HepG2 (cell line): ENCODE measurements at regions not wholly inside any gene's neighbourhood (a gene's known extent, or its start where the extent isn't known, plus 50 kb on each side); places are given as distances from the start of the nearest gene placed in this dataset.

Experiments
- ATAC-seq: fragments of 200-7000 bp; cut with Tn5 transposase; 3 replicates; pipeline ENCODE4 v1.9.1; 2020; ENCODE audit warnings: mild to moderate bottlenecking, moderate library complexity
- BruUV-seq: library from RNA; stranded (reverse); fragments of 400-500 nt; replicated peaks from 2 replicates; lab custom pipeline; 2021; lab: Mats Ljungman, UMichigan
- CTCF ChIA-PET: fragments of 300-600 bp; formaldehyde crosslinking; extraction: SDS; loops from one replicate; lab custom pipeline; 2021; ENCODE audit warnings: low total read pairs, inconsistent platforms, low intra/inter-chr PET ratio; lab: Yijun Ruan, JAX
- POLR2A ChIA-PET: fragments of 350-600 bp; sonication (Branson Sonifier 250); formaldehyde crosslinking; loops from one replicate; lab custom pipeline; 2020; ENCODE audit warnings: antibody characterized with exemption, inconsistent platforms; lab: Yijun Ruan, JAX
- DNase-seq: peaks from one replicate; pipeline ENCODE4 v3.0.0-alpha.2; 2015; ENCODE audit warnings: low spot score
- FAIRE-seq: peaks from 3 replicates; lab custom pipeline; 2011; peaks lifted over from hg19 to GRCh38; lab: Jason Lieb, UNC
- H2AFZ ChIP-seq: one replicate; pipeline ENCODE4 v1.6.1; 2011; ENCODE audit warnings: low read length, inconsistent platforms
- H3K27ac ChIP-seq: fragments of 300-600 bp; 3 replicates; pipeline ENCODE4 v1.8.0; 2011; ENCODE audit warnings: mixed run types, mild to moderate bottlenecking, mixed read lengths, low read length, inconsistent platforms; ENCODE audit not compliant: insufficient read depth; ENCODE audit errors: extremely low read length
- H3K27me3 ChIP-seq, 2 experiments: fragments of 200-600 bp in 1 of 2; 2 replicates in 1 of 2; 3 replicates in 1 of 2; pipeline versions ENCODE4 v1.6.0 to v1.8.0; 2011; ENCODE audit warnings: low read length in 2 of 2, mild to moderate bottlenecking in 2 of 2, moderate library complexity in 2 of 2, inconsistent platforms in 1 of 2; ENCODE audit not compliant: insufficient read depth in 2 of 2, control insufficient read depth in 1 of 2
- H3K36me3 ChIP-seq, 2 experiments: fragments of 200-600 bp in 1 of 2; replicated peaks in 1 of 2; 2 replicates in 1 of 2; 3 replicates in 1 of 2; pipeline versions ENCODE4 v1.5.1 to v1.8.0; 2011; ENCODE audit warnings: low read length in 2 of 2, inconsistent platforms in 1 of 2; ENCODE audit not compliant: insufficient read depth in 2 of 2, control insufficient read depth in 1 of 2
- H3K4me1 ChIP-seq: 2 replicates; pipeline ENCODE4 v1.5.1; 2012; ENCODE audit warnings: low read length, inconsistent platforms; ENCODE audit not compliant: insufficient read depth
- H3K4me2 ChIP-seq: 2 replicates; pipeline ENCODE4 v1.6.0; 2011; ENCODE audit warnings: low read depth, low read length, inconsistent platforms
- H3K4me3 ChIP-seq, 3 experiments: fragments of 200-600 bp in 1 of 3; sonication (generic), shearing (Covaris generic) in 1 of 3; replicated peaks in 1 of 3; 2 replicates each; pipeline ENCODE4 v1.5.1; 2011 to 2016; ENCODE audit warnings: low read length in 3 of 3, inconsistent platforms in 2 of 3, low read depth in 2 of 3, mild to moderate bottlenecking in 2 of 3, control low read depth in 1 of 3, mixed read lengths in 1 of 3; ENCODE audit not compliant: insufficient read depth in 1 of 3
- H3K79me2 ChIP-seq: one replicate; pipeline ENCODE4 v1.6.1; 2011; ENCODE audit warnings: low read length, inconsistent platforms; ENCODE audit not compliant: insufficient read depth
- H3K9ac ChIP-seq: 2 replicates; pipeline ENCODE4 v1.6.0; 2011; ENCODE audit warnings: mild to moderate bottlenecking, low read depth, low read length, inconsistent platforms; ENCODE audit not compliant: insufficient read depth
- H3K9me3 ChIP-seq: 2 replicates; pipeline ENCODE4 v1.5.1; 2012; ENCODE audit warnings: mild to moderate bottlenecking, low read length
- H4K20me1 ChIP-seq: 2 replicates; pipeline ENCODE4 v1.6.0; 2011; ENCODE audit warnings: inconsistent platforms, mild to moderate bottlenecking, low read length, moderate library complexity; ENCODE audit not compliant: insufficient read depth
- NAIF1 ChIP-seq: sonication (generic); formaldehyde crosslinking; IDR thresholded peaks from 2 replicates; pipeline ENCODE4 v1.5.0; 2020; ENCODE audit warnings: mild to moderate bottlenecking, missing genetic modification reagents, borderline replicate concordance
- RXRA ChIP-seq: sonication (generic); formaldehyde crosslinking; IDR thresholded peaks from 2 replicates; pipeline ENCODE4 v1.5.1; 2020; ENCODE audit warnings: missing genetic modification reagents
- ZNF362 ChIP-seq: sonication (generic); formaldehyde crosslinking; IDR thresholded peaks from 2 replicates; pipeline ENCODE4 v1.4.0; 2020; ENCODE audit warnings: missing genetic modification reagents, mild to moderate bottlenecking, borderline replicate concordance
- ZNF770 ChIP-seq: sonication (generic); formaldehyde crosslinking; IDR thresholded peaks from 2 replicates; pipeline ENCODE4 v1.5.0; 2020; ENCODE audit warnings: mild to moderate bottlenecking, missing genetic modification reagents
- ZSCAN22 ChIP-seq: sonication (generic); formaldehyde crosslinking; IDR thresholded peaks from 2 replicates; pipeline ENCODE4 v1.4.0; 2020; ENCODE audit warnings: mild to moderate bottlenecking, missing genetic modification reagents
- WGBS: methylation state at CpG from one replicate; pipeline ENCODE4 v1.1.6; 2017; ENCODE audit warnings: low lambda C conversion rate; 5-methylcytosine and 5-hydroxymethylcytosine counted together
- in situ Hi-C: cut with HindIII; loops from 2 replicates; pipeline ENCODE4 v1.10.0; 2017; ENCODE audit warnings: low pct_unique_long_range_greater_than_20kb; ENCODE audit not compliant: extremely low pct_ligation_motif_present
- intact Hi-C: fragments of 100-400 bp; cut with micrococcal nuclease; formaldehyde crosslinking; loops from one replicate; pipeline ENCODE4 v1.10.0; 2022; ENCODE audit not compliant: unreplicated experiment

- no peak for TF ChIP-seq RXRA (CRISPR knock-in tag)
Measured at GRCh38 chr3:48084929-48085328, 68.7 kb upstream of the MAP4 start (continued).

GRCh38 chr3:48084170-48084569 is 68.0 kb upstream of the MAP4 start:
- Histone ChIP-seq H3K27ac (peak overlapping the region; percentile 27), H3K9ac (no peak overlapping the region), H2AFZ (no peak overlapping the region), H3K27me3 (no peaks in the 10 kb centered on the region; a peak in 2 of 5 replicates), H3K79me2 (peaks cover 79% of the 10 kb centered on the region), H3K4me2 (no peak overlapping the region), H3K4me1 (peaks cover 45% of the 10 kb centered on the region), H3K4me3 (no peak overlapping the region), H3K9me3 (no peaks in the 10 kb centered on the region), H3K36me3 (peaks cover 0 to 4% of the 10 kb centered on the region in 2 experiments; a peak in 2 of 5 replicates), H4K20me1 (peaks cover 26% of the 10 kb centered on the region; the same call in 1 of the 2 replicates)
- ChIA-PET CTCF (no interaction called here), POLR2A (no interaction called here)
- intact Hi-C loops, result no loop called here
- FAIRE-seq (no peak), DNase-seq (no peak), ATAC-seq (no peak)
- BruUV-seq, result no TSS peak
- in situ Hi-C loops, result no loop called here
- 83% methylated on average over 2 of the region's 2 CpGs for WGBS
- TF ChIP-seq NAIF1 (CRISPR knock-in tag) (no peak), ZSCAN22 (no peak), ZNF362 (peak; percentile 19; the same call in 1 of the 2 replicates), ZNF770 (CRISPR knock-in tag) (peak; percentile 83; the same call in 1 of the 2 replicates)
